GM19240 (cell line): ENCODE measurements at regions not wholly inside any gene's neighbourhood (a gene's known extent, or its start where the extent isn't known, plus 50 kb on each side); places are given as distances from the start of the nearest gene placed in this dataset.
"Not testable (repeated sequence)": the region's sequence is repeated elsewhere in the genome, so short reads cannot be mapped to it uniquely, and the experiment has no call there.

Experiments used
- DNase-seq: peaks from one replicate; pipeline ENCODE4 v3.0.0; 2011; ENCODE audit warnings: low spot score; ENCODE audit not compliant: insufficient read length

GRCh38 chrX:5306654-5307121 is 922.0 kb downstream of the NLGN4X start:
- DNase-seq, result no peak

GRCh38 chrX:5305452-5305851 is 923.2 kb downstream of the NLGN4X start:
- DNase-seq, result no peak

- no peak for DNase-seq
Observed at GRCh38 chrX:5295004-5295403, 933.7 kb downstream of the NLGN4X start.

GRCh38 chrX:5290635-5291034 is 938.0 kb downstream of the NLGN4X start:
- no peak for DNase-seq

GRCh38 chrX:5289949-5290348 is 938.7 kb downstream of the NLGN4X start:
- DNase-seq, result not testable (repeated sequence)

- no peak for DNase-seq
Observed at GRCh38 chrX:5278908-5279307, 949.8 kb downstream of the NLGN4X start.

- no peak for DNase-seq
Observed at GRCh38 chrX:5265324-5265850, 963.3 kb downstream of the NLGN4X start.

- no peak for DNase-seq
Observed at GRCh38 chrX:5250106-5250505, 978.6 kb downstream of the NLGN4X start.

GRCh38 chrX:5242091-5242790 is 986.4 kb downstream of the NLGN4X start:
- DNase-seq, result no peak

GRCh38 chrX:5236749-5237148 is 991.9 kb downstream of the NLGN4X start:
- no peak for DNase-seq

- DNase-seq, result no peak
Observed at GRCh38 chrX:5236096-5236495, 992.6 kb downstream of the NLGN4X start.

GRCh38 chrX:5233830-5234229 is 994.8 kb downstream of the NLGN4X start:
- DNase-seq, result no peak

- no peak for DNase-seq
Observed at GRCh38 chrX:5220421-5220820, 1008.2 kb downstream of the NLGN4X start.

GRCh38 chrX:5194806-5195205 is 1033.9 kb downstream of the NLGN4X start:
- no peak for DNase-seq

- no peak for DNase-seq
Observed at GRCh38 chrX:5180135-5180741, 1048.4 kb downstream of the NLGN4X start.

GRCh38 chrX:5176766-5177165 is 1051.9 kb downstream of the NLGN4X start:
- DNase-seq, result no peak

GRCh38 chrX:5163663-5164062 is 1065.0 kb downstream of the NLGN4X start:
- no peak for DNase-seq

GRCh38 chrX:5155301-5155700 is 1073.4 kb downstream of the NLGN4X start:
- DNase-seq, result no peak

GRCh38 chrX:5145957-5146356 is 1082.7 kb downstream of the NLGN4X start:
- no peak for DNase-seq

GRCh38 chrX:5142644-5143043 is 1086.0 kb downstream of the NLGN4X start:
- no peak for DNase-seq

GRCh38 chrX:5122181-5122678 is 1106.4 kb downstream of the NLGN4X start:
- no peak for DNase-seq

GRCh38 chrX:5117816-5118215 is 1110.9 kb downstream of the NLGN4X start:
- no peak for DNase-seq

GRCh38 chrX:5113128-5113527 is 1115.5 kb downstream of the NLGN4X start:
- no peak for DNase-seq
